ENCODE measurements at regions not wholly inside any gene's neighbourhood (a gene's known extent, or its start where the extent isn't known, plus 50 kb on each side); places are given as distances from the start of the nearest gene placed in this dataset.

DNA sequence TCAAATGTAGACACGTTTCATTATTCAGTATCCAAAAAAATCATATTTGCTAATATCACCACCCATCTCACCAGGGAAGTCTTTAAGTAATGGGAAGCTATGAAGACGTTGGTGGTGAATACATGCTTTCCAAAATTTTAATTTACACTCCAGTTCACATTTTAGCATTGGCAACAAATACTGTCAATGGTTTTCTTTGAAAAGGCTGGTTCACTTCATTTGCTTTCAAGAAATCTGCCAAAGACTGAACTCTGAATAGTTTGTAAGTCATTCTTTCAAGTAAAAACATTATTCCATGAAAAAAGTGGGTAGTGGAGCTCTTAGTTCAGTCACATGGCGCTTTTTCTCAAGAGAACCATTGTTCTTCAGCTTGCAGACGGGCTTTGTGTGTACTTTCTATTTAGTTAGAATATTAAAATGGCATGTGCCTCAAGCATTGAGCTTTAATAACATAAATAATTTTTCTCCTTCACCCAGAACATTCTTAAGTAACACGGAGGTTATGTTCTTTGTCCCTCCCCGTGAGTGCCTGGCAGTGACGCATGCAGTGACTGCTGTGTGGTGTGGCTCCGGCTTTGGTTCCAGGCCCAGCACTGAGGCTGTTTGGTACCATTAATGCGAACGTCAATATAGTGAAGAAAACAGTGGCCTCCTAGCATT, 300.0 kb upstream of the HDAC4 start:
- no peak for DNase-seq

DNA sequence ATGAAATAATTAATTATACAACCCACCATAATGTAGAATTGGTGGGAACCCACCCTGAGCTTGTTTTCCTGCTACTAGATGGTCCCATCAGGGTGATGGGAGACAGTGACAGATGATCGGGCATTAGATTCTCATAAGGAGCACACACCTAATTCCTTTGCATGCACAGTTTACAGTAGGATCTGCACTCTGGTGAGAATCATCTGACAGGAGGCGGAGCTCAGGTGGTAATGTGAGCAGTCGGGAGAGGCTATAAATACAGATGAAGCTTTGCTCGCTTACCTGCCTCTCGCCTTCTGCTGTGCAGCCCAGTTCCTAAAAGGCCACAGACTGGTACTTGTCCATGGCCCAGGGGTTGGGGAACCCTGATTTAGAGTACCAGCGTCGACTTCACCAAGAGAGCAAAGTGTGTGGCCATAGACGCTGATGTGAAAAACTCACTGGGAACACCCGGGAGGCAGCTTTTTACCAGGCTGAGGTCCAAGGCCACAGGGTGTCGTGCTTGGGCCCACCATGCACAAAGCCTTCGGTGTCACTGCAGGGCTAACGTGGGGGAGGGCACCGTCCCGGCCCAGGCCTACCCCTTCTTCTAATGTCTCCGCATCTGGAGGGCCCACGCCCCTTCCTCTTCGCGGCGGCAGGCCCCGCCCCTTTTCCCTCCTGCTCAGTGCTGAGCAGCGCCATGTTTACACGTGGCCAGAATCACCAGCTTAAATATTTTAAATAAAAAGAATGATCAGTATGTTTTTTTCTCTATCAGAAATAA, 296.8 kb upstream of the HDAC4 start:
- DNase-seq, result no peak

DNA sequence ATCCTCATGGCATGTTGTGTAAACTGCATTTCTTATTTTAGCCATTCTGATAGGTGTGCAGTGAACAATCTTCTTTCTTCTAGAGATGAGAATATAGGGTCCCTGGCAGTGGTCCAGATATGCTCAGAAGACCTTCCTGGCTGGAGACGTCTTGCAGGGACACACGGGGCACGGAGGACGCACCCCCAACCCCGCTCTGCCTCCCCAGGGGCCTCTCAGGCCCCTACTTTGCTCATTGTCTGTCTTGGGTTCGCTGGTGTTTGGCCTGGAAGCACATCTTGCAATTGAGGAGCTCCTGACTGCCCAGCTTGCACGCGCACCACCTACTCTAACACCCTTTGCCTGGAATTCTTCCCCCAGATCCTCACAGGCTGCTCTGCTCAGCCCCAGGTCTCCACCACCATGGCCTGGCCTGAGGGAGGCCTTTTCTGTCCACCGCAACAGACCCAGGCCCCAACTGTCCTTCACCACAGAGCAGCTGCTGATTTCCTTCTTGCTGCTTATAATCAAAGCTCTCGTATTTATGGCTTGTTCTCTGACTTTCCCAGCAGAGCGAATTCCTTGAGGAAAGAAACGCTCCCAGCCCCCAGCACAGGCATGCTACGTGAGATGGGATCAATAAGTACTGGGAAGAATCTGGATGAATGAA, 295.9 kb upstream of the HDAC4 start:
- DNase-seq, result no peak

DNA sequence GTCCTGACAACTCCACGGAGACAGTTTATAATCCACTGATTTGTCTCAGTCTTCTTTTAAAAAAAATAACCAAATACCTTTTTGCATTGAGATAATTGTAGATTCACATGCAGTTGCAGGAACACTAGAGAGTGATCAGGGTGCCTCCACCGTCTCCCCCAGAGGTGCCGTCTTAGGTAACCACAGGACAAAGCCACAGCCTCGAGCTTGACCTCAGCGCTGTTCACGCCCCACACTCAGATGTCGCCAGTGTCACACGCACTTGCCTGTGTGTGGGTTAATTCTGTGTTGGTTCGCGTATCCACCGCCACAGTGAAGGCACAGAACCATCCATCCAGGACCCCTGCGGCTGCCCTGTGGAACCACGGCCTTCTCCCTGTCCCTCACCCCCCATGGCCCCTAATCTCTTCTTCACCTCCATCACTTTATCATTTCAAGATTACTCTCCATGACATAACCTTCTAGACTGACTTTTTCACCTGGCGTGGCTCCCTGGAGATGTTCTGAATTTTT, 295.0 kb upstream of the HDAC4 start:
- no peak for DNase-seq

DNA sequence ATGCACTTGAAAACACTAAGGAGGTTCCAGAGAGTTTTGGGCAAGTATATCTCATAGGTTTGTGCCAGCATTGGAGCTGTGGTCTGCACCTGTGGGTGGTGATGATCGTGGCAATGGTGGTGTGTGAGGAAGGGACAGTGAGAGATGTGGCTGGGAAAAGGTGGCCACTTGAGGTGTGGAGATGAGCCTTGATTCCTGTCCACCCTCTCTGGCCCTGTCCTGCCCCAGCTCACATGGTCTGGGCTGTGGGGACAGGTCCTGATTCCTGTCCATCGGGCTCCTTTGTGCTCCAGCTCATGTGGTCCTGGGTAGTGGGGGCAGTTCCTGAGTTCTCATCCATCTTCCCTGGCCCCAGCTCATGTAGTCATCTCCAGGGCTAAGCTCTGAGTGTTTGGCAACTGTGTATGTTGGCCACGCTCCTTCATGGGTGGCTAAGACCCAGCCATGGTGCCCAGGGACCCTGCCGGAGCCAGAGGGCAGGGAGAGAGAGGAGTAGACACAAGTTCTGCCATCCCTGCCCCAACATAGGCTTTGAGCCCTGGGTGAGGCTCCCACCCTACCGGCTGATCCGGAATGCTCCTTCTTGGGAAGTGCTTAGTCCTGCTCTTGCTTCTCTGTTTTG, 294.4 kb upstream of the HDAC4 start:
- DNase-seq, result no peak

DNA sequence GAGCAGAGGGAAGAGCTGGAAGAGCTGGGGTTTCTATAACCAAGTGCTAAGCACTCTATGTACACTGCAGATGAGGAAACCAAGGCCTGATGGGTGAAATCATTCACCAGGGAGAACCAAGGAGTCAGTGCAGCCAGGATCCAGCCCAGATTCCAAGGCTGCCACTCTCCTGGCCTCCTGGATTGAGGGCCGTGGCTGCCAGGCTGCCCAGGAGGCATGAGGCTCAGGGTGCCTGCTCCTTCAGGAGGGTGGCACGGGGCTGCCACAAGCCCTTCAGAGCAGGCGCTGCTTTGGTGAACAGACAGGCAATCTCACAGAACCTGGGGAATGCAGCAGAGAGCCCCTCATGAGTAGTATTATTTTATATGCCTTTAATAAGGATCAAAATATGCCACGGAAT, 293.7 kb upstream of the HDAC4 start:
- no peak for DNase-seq

DNA sequence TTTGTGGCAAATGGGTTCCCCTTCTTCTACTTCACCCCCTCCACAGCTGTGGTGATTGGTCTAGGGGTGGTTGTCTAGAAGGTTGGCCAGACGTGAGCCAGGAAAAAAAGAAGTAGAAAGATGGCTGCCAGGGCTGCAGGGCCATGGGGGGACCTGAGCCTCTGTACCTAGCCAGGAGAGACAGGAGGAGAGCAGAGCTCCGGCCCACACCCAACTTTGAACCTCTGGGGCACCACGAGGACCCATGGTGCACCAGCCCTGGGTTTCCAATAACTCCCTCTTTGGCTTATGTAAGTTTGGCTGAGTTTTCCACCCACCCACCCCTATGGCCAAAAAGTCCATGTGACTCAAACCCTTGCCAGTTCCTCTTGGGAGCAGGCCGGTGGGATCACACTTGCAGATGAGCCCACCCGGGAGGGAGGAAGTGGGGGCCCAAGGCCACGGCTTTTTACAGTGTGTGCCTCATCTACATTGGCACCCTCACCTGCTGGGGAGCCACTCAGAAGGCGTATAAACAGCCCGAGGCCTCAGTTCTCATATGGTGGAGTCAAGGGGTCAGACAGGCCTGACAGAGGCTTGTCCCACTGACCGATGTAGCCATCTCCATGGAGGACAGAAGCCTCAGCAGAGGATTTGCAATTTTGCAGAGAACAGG, 293.1 kb upstream of the HDAC4 start:
- DNase-seq, result no peak

DNA sequence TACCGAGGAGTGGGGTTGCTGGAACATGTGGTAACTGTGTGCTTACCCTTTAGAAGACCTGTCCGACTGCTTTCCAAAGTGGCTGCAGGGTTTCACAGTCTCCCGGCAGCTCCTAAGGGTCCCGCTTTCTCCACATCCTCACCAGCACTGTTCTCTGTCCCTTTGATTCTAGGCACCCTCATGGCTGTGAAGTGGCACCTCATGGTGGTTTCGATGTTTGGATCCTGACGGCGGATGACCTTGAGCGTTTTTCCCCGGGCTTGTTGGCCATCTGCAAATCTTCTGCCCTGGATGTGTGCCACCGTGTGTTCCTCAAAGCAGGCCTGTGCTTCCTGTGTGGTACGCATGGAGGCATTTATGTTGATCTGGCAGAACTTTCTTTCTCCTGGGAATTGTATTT, 292.5 kb upstream of the HDAC4 start:
- no peak for DNase-seq

DNA sequence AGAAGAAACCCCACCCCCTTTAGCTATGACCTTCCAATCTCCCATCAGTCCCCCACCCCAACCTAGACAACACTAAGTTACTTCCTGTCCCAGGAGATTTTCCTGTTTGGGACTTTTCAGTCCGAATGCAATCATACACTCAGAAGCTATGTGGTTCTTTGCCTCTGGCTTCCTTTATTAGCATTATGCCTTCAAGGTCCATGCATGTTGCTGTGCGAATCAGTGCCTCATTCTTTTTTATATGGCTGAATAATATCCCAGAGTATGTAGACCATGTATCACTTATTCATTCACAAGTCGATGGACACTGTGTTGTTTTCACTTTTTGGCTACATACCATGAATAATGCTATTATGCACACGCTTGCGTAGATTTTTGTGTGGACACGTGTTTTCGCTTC, 292.1 kb upstream of the HDAC4 start:
- DNase-seq, result no peak

DNA sequence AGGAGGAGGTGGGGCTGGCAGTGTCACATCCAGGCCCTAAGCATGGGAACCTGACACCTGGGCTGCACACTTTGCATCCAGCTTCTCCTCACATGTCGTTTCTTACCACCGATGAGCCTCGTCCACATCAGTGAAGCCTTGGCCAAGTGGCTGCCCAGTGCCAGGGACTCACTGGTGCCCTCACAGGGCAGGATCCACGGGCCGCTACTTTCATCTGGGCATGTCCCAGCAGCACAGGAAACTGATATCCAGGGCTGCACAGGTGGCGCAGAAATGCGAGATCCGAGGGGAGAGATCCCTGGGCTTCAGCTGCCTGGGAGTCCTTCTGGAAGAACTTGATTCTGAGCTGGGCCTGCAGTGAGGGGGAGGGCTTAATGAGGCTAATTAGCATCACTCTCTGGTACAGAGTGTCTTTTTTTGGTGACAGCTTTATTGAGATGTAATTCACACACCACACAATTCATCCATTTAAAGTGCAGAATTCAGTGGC, 291.6 kb upstream of the HDAC4 start:
- no peak for DNase-seq

DNA sequence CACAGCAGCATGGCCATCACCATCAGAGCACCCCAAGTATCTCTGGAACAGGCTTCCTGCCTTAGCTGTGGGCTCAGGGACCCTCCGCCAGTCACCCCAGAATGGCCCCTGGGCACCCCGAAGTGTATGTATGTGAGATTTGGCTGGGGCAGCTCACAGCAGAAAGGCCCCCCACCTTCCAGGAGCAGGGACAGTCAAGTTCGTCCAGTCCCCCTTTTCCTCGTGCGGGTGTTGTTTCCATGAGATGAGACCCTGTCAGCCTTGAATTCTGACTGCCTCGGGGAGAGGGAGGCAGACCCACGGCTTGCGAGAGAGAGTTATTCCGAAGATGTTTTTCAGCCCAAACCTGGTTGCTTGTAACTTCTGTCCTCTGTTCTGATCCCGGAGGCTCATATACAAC, 290.9 kb upstream of the HDAC4 start:
- no peak for DNase-seq

DNA sequence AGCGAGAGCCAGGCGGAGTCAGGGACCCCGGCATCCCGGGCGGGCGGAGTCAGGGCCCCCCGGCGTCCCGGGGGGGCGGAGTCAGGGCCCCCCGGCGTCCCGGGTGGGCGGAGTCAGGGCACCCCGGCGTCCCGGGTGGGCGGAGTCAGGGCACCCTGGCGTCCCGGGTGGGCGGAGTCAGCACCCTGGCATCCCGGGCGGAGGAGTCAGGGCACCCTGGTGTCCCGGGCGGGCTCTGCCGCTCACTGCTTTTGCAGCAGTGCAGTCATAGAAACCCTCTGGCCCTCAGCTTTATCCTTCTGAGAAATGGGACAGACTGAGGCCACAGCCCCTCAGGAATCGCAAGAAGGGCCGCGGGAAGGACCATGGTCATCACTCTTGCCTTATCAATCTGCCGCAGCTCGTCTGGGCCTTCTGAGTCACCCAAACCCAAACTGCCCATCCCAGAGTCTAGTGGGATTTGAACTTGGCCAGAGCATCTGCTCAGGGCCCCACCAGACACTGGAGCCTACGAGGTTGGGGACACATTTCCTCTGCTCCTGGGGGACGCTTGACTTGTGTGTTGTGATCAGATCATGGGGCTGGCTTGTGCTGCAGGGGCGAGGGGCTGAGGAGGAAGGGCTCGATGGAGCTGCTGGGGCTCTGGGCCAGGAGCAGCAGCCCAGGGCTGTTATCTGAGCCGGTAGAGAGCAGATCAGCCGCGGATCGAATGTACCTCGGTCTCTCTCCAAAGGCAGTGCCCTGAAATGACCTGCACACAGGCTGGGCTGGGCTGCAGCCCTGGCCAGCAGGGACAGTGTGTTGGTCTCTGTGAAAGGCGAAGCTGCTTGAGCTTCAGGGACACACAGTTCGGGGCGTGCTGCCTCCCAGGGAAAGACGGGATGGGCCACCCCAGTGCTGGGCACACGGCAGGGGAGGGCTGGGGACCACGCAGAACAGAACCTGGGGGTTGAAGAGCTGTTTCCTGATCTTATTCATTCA, 290.1 kb upstream of the HDAC4 start:
- no peak for DNase-seq

DNA sequence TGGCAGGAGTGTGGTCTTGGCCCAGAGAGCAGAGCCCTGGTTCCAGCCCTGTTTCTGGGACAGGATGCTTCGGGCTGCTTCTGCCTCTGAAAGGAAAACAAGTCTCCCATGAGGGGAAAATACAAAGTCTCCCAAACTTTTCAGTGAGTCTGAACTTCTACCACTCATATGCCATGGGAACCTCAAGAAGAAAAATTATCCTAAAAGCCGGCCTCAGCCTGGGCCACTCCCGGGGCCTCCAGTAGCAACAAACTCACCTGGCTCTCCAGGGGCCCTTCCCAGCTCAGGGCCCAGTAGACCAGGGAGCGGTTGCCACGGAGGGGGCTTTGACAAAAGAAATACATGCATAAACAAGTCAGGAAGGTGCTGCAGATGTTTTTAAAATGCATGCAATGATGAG, 289.2 kb upstream of the HDAC4 start:
- DNase-seq, result no peak

DNA sequence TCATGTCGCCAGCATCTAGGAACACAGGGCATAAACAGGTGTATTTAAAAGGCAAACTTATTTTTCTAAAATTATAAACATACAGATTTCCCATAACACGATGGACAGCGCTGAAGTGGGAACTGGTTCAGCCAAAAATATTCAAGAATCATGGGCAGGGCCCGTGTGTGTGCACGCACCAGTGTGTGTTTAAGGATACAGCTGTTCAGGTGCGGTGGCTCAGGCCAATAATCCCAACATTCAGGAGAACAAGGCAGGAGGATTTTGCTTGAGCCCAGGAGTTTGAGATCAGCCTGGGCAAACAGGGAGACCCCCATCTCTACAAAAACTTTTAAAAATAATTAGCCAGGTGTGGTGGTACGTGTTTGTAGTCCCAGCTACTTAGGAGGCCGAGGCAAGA, 288.6 kb upstream of the HDAC4 start:
- DNase-seq, result no peak

DNA sequence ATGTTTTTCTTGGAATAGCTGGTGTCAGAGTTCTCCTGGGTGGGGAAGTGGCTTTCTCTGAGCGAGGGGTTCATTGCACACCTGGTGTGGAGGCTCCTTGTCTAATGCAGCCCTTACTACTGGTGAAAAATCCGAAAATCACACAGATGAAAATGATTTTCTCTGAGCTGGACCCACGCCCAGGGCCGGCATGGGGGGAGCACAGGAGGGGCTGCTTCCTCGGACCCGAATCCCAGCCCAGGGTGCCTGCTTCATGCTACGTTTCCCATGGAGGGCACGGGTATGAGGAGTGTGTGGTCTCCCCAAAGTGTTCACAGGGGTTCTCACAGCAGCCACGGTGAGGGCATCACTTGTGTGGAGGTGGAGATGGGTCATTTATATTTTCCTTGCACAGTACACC, 288.0 kb upstream of the HDAC4 start:
- no peak for DNase-seq

DNA sequence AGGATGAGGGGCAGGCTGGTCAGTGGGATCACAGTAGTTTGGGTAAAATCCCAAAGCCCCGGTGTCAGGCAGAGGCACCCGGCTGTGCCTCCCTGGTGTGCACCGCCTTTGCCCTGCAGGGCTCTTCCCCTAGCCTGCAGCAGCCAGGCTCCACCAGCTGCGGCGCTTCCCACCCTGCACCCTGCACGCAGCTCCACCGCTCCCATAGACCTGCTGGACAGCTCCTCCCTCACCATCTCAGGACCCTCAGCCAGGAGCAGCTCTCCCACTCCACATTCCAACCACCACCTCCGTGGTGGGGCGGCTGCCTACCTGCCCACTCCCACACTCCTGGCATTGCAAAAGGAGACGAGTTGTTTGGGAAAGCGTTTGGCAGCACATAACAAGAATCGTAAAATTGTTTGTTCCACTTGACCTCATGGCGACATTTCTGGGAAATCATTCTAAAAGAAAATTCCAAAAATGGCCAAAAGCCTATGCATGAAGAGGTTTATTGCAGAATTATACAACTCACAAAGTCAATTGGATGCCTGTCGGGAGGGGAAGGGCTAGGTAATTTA, 287.4 kb upstream of the HDAC4 start:
- DNase-seq, result no peak

DNA sequence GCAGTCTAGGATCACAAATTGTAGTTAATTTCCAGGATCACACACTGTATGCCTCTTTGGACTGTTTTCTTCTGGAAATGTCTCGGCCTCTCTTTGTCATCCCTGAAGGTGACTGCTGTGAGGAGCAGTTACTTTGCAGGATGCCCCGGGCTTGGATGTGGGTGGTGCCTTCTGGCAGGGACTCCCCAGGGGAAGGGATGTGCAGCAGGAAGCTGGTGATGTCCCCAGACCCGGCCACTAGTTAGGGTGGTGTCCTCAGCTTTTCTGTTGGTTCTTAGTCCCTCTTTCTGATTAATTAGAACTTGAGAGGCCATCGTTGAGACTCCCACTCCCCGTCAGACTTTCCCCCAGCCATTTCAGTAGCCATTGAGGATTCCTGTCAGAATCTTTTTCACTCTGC, 286.6 kb upstream of the HDAC4 start:
- DNase-seq, result no peak

DNA sequence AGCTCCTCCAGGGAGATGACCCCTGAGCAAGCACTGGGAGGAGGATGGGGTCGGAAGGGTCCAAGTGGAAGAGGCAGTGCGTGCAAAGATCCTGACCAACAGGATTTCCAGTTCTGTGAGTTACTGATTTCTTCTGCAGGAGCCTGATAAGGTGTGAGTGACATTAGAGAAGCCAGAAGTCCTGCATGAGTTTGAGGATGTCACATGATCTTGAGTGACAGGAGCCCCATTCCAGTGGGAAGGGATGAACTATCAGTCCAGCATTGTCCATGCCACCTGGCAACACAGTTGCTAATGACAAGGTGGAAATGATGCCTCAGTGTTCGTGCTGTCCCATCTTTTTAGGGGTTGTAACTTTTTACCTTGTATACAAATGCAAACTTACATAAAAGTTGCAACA, 285.1 kb upstream of the HDAC4 start:
- DNase-seq, result no peak

DNA sequence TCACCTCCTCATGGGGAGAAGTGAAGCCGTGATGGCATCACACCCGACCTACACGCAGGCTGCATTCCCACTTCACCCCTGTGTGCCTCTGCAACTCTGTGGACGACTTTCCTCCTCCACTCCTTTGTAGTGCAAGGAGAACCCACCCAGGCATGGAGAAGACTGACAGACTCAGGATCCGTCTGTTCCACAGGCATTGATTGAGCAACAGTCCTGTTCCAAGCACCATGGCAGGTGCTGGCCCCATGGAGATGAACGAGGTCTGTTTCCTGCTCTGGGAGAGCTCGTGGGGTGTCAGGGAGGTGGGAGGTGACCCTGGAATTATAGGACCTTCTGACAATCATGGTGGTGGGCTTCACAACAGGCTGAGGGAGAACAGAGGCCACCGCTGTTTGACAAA, 284.7 kb upstream of the HDAC4 start:
- no peak for DNase-seq

DNA sequence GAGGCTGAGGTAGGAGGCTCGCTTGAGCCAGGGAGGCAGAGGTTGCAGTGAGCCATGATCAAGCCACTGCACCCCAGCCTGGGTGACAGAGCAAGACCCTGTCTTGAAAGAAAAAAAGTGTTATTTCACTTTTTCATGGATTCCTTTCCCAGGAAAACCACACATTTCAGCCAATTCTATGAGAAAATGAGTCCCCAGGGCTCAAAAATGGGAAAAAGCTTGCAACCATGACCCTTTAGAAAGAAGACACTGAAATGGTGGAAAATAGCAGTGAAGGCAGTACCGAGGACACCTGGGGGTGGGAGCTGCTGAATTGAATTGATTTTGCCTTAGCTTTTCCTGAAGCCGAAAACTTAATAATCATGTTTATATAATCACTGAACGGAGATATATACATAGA, 284.2 kb upstream of the HDAC4 start:
- DNase-seq, result no peak

DNA sequence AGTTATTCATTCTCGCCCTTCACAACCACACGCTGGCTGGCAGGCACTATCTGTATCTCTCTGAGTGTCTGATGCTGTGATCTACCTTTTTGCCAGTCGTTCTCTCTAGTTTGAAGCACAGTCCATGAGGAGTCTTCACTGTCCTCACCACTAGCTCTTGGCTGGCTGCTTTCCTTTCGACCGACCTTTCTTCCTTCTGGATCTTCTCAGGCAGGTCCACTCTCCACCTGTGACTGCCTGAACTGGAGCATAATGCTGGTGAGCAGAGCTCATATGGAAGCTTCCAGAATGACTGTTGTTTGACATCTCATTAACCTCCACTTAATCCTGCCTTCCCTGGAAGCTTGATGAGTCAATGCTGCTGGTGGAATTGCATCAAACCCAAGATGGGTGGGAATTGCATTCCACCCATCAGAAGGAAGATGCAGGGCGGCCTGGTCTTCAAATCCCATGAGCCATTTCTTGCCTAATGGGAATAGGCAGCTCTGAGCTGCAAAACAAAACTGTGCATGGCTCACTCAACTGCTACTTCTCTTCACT, 283.5 kb upstream of the HDAC4 start:
- peak; percentile 5 for DNase-seq

All from fibroblast of skin of scalp (primary cell).